GM23338 (cell line): ENCODE measurements at regions not wholly inside any gene's neighbourhood (a gene's known extent, or its start where the extent isn't known, plus 50 kb on each side); places are given as distances from the start of the nearest gene placed in this dataset.

Experiments
- ATAC-seq: fragments of 200-7000 bp; cut with Tn5 transposase; 3 replicates; pipeline ENCODE4 v1.9.1; 2020
- DNase-seq: peaks from one replicate; pipeline ENCODE4 v3.0.0-alpha.2; 2015; ENCODE audit warnings: low spot score
- H2AFZ ChIP-seq: fragments of 200-600 bp; sonication (generic); 2 replicates; pipeline ENCODE4 v1.8.0; 2016; ENCODE audit warnings: antibody characterized with exemption, mild to moderate bottlenecking, moderate library complexity
- H3F3A ChIP-seq: fragments of 200-600 bp; sonication (generic); replicated peaks from 2 replicates; pipeline ENCODE4 v1.8.0; 2017; ENCODE audit warnings: antibody characterized with exemption, mixed run types, low read depth
- H3K27ac ChIP-seq: fragments of 200-600 bp; sonication (generic); 2 replicates; pipeline ENCODE4 v1.6.1; 2016; ENCODE audit warnings: low read depth
- H3K27me3 ChIP-seq: fragments of 200-600 bp; sonication (generic); 2 replicates; pipeline ENCODE4 v1.8.0; 2016; ENCODE audit warnings: mild to moderate bottlenecking, mixed run types, moderate library complexity; ENCODE audit not compliant: insufficient read depth
- H3K36me3 ChIP-seq: fragments of 200-600 bp; sonication (generic); 2 replicates; pipeline ENCODE4 v1.8.0; 2016; ENCODE audit warnings: mild to moderate bottlenecking; ENCODE audit not compliant: insufficient read depth
- H3K4me1 ChIP-seq: fragments of 200-600 bp; sonication (generic); 2 replicates; pipeline ENCODE4 v1.8.0; 2016; ENCODE audit warnings: mild to moderate bottlenecking, moderate library complexity; ENCODE audit not compliant: insufficient read depth
- H3K4me2 ChIP-seq: fragments of 200-600 bp; sonication (generic); 2 replicates; pipeline ENCODE4 v1.7.1; 2017; ENCODE audit warnings: mixed run types
- H3K4me3 ChIP-seq: fragments of 200-600 bp; sonication (generic); 2 replicates; pipeline ENCODE4 v1.6.1; 2016; ENCODE audit warnings: mixed run types
- H3K79me2 ChIP-seq: fragments of 200-600 bp; sonication (generic); replicated peaks from 2 replicates; pipeline ENCODE4 v1.8.0; 2017; ENCODE audit warnings: mild to moderate bottlenecking; ENCODE audit not compliant: insufficient read depth
- H3K9me2 ChIP-seq: fragments of 200-600 bp; sonication (generic); 2 replicates; pipeline ENCODE4 v1.8.0; 2017; ENCODE audit not compliant: insufficient read depth
- H4K20me1 ChIP-seq: fragments of 200-600 bp; sonication (generic); replicated peaks from 2 replicates; pipeline ENCODE4 v1.8.0; 2017; ENCODE audit warnings: mild to moderate bottlenecking; ENCODE audit not compliant: insufficient read depth
- H3K27ac Mint-ChIP-seq: 2 replicates; pipeline ENCODE4 v1.8.0; 2020; ENCODE audit warnings: inconsistent platforms, mild to moderate bottlenecking, moderate library complexity, mixed read lengths
- H3K27me3 Mint-ChIP-seq: 3 replicates; pipeline ENCODE4 v1.8.0; 2022; ENCODE audit warnings: low read depth, mild to moderate bottlenecking, moderate library complexity, mixed read lengths, inconsistent platforms; ENCODE audit not compliant: insufficient read depth, poor library complexity
- H3K36me3 Mint-ChIP-seq: 3 replicates; pipeline ENCODE4 v1.8.0; 2021; ENCODE audit warnings: low read depth, mild to moderate bottlenecking, inconsistent platforms, moderate library complexity, mixed read lengths
- H3K4me1 Mint-ChIP-seq: 3 replicates; pipeline ENCODE4 v1.8.0; 2020; ENCODE audit warnings: mild to moderate bottlenecking, inconsistent platforms, mixed read lengths
- H3K4me3 Mint-ChIP-seq: 3 replicates; pipeline ENCODE4 v1.8.0; 2021; ENCODE audit warnings: moderate library complexity, mild to moderate bottlenecking, inconsistent platforms, mixed read lengths
- H3K9me3 Mint-ChIP-seq: 3 replicates; pipeline ENCODE4 v1.8.0; 2020; ENCODE audit warnings: moderate library complexity, mild to moderate bottlenecking, inconsistent platforms, mixed read lengths
- CREB1 ChIP-seq: fragments of 250-450 bp; sonication (Bioruptor Pico); IDR thresholded peaks from 2 replicates; pipeline ENCODE4 v1.5.0; 2020; ENCODE audit warnings: low read depth, mild to moderate bottlenecking, moderate library complexity
- CTCF ChIP-seq, 2 experiments: fragments of 200-600 bp in 1 of 2; sonication (generic) in 1 of 2; conservative IDR thresholded peaks; 2 replicates each; pipeline versions ENCODE4 v1.5.1 to v1.6.1; 2016 to 2017; ENCODE audit warnings: antibody characterized with exemption in 2 of 2, low read depth in 2 of 2, mild to moderate bottlenecking in 2 of 2, moderate library complexity in 1 of 2
- ETS1 ChIP-seq: IDR thresholded peaks from 2 replicates; pipeline ENCODE4 v1.6.1; 2016; ENCODE audit warnings: antibody characterized with exemption
- EZH2 ChIP-seq: fragments of 200-600 bp; sonication (generic); IDR thresholded peaks from one replicate; pipeline ENCODE4 v1.8.0; 2017; ENCODE audit warnings: antibody characterized with exemption, mild to moderate bottlenecking, low read depth; ENCODE audit not compliant: unreplicated experiment
- JUNB ChIP-seq: IDR thresholded peaks from one replicate; pipeline ENCODE4 v1.6.1; 2016; ENCODE audit warnings: antibody characterized with exemption; ENCODE audit not compliant: unreplicated experiment
- POLR2AphosphoS5 ChIP-seq: IDR thresholded peaks from 2 replicates; pipeline ENCODE4 v1.6.1; 2016; ENCODE audit warnings: antibody characterized with exemption, low read depth
- REST ChIP-seq: IDR thresholded peaks from one replicate; pipeline ENCODE4 v1.6.1; 2018; ENCODE audit warnings: antibody characterized with exemption; ENCODE audit not compliant: unreplicated experiment
- ZNF114 ChIP-seq: fragments of 250-450 bp; sonication (Bioruptor Pico); IDR thresholded peaks from 2 replicates; pipeline ENCODE4 v1.5.0; 2020; ENCODE audit warnings: mild to moderate bottlenecking, moderate library complexity
- ZNF462 ChIP-seq: fragments of 250-450 bp; sonication (Bioruptor Pico); IDR thresholded peaks from 2 replicates; pipeline ENCODE4 v1.5.0; 2020; ENCODE audit warnings: mild to moderate bottlenecking, moderate library complexity

GRCh38 chr2:21646345-21646744 is 522.6 kb downstream of the TDRD15 start (continued):
- TF ChIP-seq REST: no peak

GRCh38 chr2:21650569-21650968 is 526.8 kb downstream of the TDRD15 start:
- no peak for DNase-seq
- H3K27me3 Mint-ChIP-seq: peaks cover 2% of the 10 kb centered on the region
- Histone ChIP-seq H2AFZ (no peak overlapping the region), H3K4me1 (no peaks in the 10 kb centered on the region), H4K20me1 (no peaks in the 10 kb centered on the region), H3K9me2 (no peaks in the 10 kb centered on the region), H3F3A (no peaks in the 10 kb centered on the region), H3K27me3 (no peaks in the 10 kb centered on the region), H3K36me3 (no peaks in the 10 kb centered on the region), H3K4me3 (no peak overlapping the region), H3K27ac (no peak overlapping the region), H3K79me2 (no peaks in the 10 kb centered on the region), H3K4me2 (no peak overlapping the region)
- no peaks in the 10 kb centered on the region for H3K9me3 Mint-ChIP-seq
- peaks cover 10% of the 10 kb centered on the region for H3K4me1 Mint-ChIP-seq
- no peak overlapping the region for H3K4me3 Mint-ChIP-seq
- H3K36me3 Mint-ChIP-seq: no peaks in the 10 kb centered on the region
- ATAC-seq: no peak
- H3K27ac Mint-ChIP-seq: no peak overlapping the region
- no peak for TF ChIP-seq JUNB
- no peak for TF ChIP-seq POLR2AphosphoS5
- TF ChIP-seq CREB1 (CRISPR knock-in tag): no peak
- no peak for TF ChIP-seq ZNF462 (CRISPR knock-in tag)
- no peak for TF ChIP-seq REST
- no peak for TF ChIP-seq EZH2
- no peak for TF ChIP-seq ZNF114 (CRISPR knock-in tag)
- no peak for TF ChIP-seq ETS1
- TF ChIP-seq CTCF (conservative IDR thresholded peaks at IDR 0.05; ENCODE audit: low read depth in 2 of 2): no peak
